ENCODE measurements at regions not wholly inside any gene's neighbourhood (a gene's known extent, or its start where the extent isn't known, plus 50 kb on each side); places are given as distances from the start of the nearest gene placed in this dataset.

GRCh38 chr17:77510133-77510796 is 369.5 kb downstream of the SEC14L1 start:
- ATAC-seq (no peak), DNase-seq (ENCODE audit: low spot score) (peak; percentile 5)
- CTCF ChIA-PET: no interaction called here
- Mint-ChIP-seq H3K27ac (no peak overlapping the region), H3K36me3 (peaks cover 7% of the 10 kb centered on the region; the same call in 1 of the 2 replicates), H3K4me1 (peaks cover 2% of the 10 kb centered on the region), H3K9me3 (peaks cover 16% of the 10 kb centered on the region), H3K4me3 (no peak overlapping the region), H3K27me3 (ENCODE audit: low read depth) (no peaks in the 10 kb centered on the region; the same call in 1 of the 2 replicates)
- POLR2A ChIA-PET: no interaction called here
- TF ChIP-seq SOX15 (CRISPR knock-in tag; IDR thresholded peaks at IDR 0.05) (no peak), NR3C1 (CRISPR knock-in tag; conservative IDR thresholded peaks at IDR 0.05; ENCODE audit: low read depth) (no peak), GTF2I (CRISPR knock-in tag; conservative IDR thresholded peaks at IDR 0.05) (no peak), PREB (CRISPR knock-in tag; IDR thresholded peaks at IDR 0.05; ENCODE audit: borderline replicate concordance) (no peak), NFYB (CRISPR knock-in tag; conservative IDR thresholded peaks at IDR 0.05; ENCODE audit: low read depth) (no peak), FOXP1 (CRISPR knock-in tag; IDR thresholded peaks at IDR 0.05; ENCODE audit: borderline replicate concordance) (no peak), NFE2L1 (CRISPR knock-in tag; IDR thresholded peaks at IDR 0.05) (no peak), SMAD4 (CRISPR knock-in tag; IDR thresholded peaks at IDR 0.05) (no peak), KAT7 (CRISPR knock-in tag; IDR thresholded peaks at IDR 0.05; ENCODE audit: borderline replicate concordance) (no peak), CREB1 (CRISPR knock-in tag; IDR thresholded peaks at IDR 0.05) (no peak), HMGA2 (CRISPR knock-in tag; IDR thresholded peaks at IDR 0.05) (no peak), JAZF1 (CRISPR knock-in tag; IDR thresholded peaks at IDR 0.05) (no peak), TP53 (CRISPR knock-in tag; IDR thresholded peaks at IDR 0.05) (no peak), CREM (CRISPR knock-in tag; IDR thresholded peaks at IDR 0.05) (no peak)
- TF ChIP-seq, protein P1, sequence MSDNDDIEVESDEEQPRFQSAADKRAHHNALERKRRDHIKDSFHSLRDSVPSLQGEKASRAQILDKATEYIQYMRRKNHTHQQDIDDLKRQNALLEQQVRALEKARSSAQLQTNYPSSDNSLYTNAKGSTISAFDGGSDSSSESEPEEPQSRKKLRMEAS (CRISPR knock-in tag; IDR thresholded peaks at IDR 0.05): no peak
- TF ChIP-seq, protein P2, sequence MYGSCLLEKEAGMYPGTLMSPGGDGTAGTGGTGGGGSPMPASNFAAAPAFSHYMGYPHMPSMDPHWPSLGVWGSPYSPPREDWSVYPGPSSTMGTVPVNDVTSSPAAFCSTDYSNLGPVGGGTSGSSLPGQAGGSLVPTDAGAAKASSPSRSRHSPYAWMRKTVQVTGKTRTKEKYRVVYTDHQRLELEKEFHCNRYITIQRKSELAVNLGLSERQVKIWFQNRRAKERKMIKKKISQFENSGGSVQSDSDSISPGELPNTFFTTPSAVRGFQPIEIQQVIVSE (CRISPR knock-in tag; IDR thresholded peaks at IDR 0.05; ENCODE audit: borderline replicate concordance): no peak

GRCh38 chr17:77511514-77512061 is 370.8 kb downstream of the SEC14L1 start:
- Mint-ChIP-seq H3K4me1 (no peaks in the 10 kb centered on the region), H3K27ac (no peak overlapping the region), H3K27me3 (ENCODE audit: low read depth) (no peaks in the 10 kb centered on the region; the same call in 1 of the 2 replicates), H3K36me3 (peaks cover 7% of the 10 kb centered on the region; the same call in 1 of the 2 replicates), H3K4me3 (no peak overlapping the region), H3K9me3 (peaks cover 20% of the 10 kb centered on the region)
- TF ChIP-seq PRDM15 (CRISPR knock-in tag; IDR thresholded peaks at IDR 0.05) (no peak), SMAD3 (CRISPR knock-in tag; IDR thresholded peaks at IDR 0.05; ENCODE audit: borderline replicate concordance) (no peak), MYBL2 (CRISPR knock-in tag; IDR thresholded peaks at IDR 0.05) (no peak)
- ChIA-PET CTCF (interaction anchor here (1.5 kb wide), 1 partner anchor 17 kb away, joined by 3 read pairs; no protein-coding TSS in a partner anchor), POLR2A (no interaction called here)
- ATAC-seq: no peak
- DNase-seq (ENCODE audit: low spot score): no peak

Measured in WTC11 (cell line).